ENCODE measurements at regions not wholly inside any gene's neighbourhood (a gene's known extent, or its start where the extent isn't known, plus 50 kb on each side); places are given as distances from the start of the nearest gene placed in this dataset.

GRCh38 chr12:42670719-42671118, 81.2 kb upstream of the PRICKLE1 start:
- TF ChIP-seq POLR2AphosphoS5 (IDR thresholded peaks at IDR 0.05; ENCODE audit: borderline replicate concordance, low read depth, low read length) (no peak), EZH2 (IDR thresholded peaks at IDR 0.05) (no peak)

Data from SK-N-MC (cell line).